GM04504 (cell line): ENCODE measurements at regions not wholly inside any gene's neighbourhood (a gene's known extent, or its start where the extent isn't known, plus 50 kb on each side); places are given as distances from the start of the nearest gene placed in this dataset.
"Not testable (repeated sequence)": the region's sequence is repeated elsewhere in the genome, so short reads cannot be mapped to it uniquely, and the experiment has no call there.

Experiments used
- DNase-seq: peaks from one replicate; pipeline ENCODE4 v3.0.0-alpha.2; 2012; ENCODE audit warnings: low read depth

DNA sequence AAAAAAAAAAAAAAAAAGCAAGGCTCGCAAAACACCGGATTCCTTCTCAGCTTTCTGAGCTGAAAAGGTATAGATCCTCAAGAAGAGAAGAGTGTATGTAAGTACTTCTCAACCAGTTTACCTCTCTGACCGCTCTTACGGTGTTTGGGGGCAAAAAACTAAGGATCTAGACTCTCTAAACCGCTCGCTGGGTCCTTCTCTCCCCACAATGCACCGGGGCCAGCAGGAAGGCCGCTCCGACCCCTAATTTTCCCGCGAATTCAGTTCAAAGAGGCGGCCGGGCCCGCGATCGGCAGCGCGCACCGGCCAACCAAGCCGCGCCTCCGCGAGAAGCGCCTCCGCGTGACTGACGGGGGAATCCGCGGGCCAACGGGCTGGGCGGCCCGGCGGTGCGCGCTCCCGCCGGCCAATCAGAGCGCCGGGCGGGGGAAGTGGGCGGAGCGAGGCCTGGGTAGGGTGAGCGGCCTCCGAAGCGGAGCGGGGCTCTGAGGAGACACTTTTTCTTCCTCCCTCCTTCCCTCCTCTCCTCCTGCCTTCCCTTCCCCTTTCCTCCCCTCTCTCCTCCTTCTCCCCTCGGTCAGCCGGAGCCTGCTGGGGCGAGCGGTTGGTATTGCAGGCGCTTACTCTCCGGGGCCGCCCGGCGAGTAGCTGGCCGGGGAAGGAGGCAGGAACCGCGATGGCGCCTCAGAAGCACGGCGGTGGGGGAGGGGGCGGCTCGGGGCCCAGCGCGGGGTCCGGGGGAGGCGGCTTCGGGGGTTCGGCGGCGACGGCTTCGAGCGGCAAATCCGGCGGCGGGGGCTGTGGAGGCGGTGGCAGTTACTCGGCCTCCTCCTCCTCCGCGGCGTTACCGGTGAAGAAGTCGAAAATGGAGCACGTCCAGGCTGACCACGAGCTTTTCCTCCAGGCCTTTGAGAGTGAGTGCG, 93.0 kb downstream of the CRLF3 start:
- DNase-seq = peak; percentile 26

DNA sequence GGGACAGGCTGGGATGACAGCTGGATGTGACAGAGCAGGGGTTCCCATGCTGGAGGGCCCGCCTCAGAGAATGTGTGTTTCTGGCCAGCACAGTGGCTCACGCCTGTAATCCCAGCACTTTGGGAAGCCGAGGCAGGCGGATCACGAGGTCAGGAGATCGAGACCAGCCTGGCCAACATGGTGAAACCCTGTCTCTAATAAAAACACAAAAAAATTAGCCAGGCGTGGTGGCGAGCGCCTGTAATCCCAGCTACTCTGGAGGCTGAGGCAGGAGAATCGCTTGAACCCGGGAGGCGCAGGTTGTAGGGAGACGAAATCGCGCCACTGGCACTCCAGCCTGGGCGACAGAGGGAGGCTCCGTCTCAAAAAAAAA, 93.7 kb downstream of the CRLF3 start:
- not testable (repeated sequence) for DNase-seq

DNA sequence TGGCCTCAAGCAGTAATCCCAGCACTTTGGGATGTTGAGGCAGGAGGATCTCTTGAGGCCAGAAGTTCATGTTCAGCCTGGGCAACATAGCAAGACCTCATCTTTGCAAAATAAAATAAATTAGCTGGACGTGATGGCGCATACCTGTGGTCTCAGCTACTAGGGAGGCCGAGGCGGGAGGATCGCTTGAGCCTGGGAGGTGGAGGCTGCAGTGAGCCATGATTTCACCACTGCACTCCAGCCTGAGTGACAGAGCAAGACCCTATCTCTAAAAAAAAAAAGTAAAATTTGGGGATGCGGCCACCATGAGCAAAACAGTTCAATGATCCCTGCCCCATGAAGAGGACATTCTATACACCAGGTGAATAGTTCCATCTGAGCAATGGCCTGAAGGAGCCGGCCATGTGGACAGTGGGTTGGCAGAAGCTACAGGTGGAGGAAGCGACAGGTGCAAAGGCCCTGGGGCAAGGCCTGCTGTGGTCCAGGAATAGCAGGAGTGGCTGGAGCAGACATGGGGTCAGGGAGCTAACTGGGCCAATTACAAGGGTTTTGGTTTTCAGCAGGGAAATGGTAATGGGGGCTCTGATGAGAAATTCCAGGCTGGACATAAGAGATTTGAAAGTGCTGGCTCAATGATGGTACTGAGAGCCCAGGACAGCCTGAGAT, 94.2 kb downstream of the CRLF3 start:
- DNase-seq = not testable (repeated sequence)

- not testable (repeated sequence) for DNase-seq
Observed at GRCh38 chr17:30729471-30730170, 94.9 kb downstream of the CRLF3 start.

GRCh38 chr17:30727517-30727916, 97.0 kb downstream of the CRLF3 start:
- DNase-seq = not testable (repeated sequence)

DNA sequence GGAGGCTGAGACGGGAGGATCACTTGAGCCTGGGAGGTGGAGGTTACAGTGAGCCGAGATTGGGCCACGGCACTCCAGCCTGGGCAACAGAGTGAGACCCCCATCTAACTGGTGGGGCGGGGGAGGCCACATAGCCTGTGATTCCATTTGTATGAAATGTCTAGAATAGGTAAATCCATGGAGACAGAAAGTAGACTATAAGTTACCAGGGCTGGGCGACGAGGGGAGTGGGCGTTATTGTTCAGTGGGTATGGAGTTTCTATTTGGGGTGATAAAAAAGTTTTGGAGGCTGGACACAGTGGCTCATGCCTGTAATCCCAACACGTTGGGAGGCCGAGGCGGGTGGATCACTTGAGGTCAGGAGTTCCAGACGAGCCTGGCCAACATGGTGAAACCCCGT, 97.8 kb downstream of the CRLF3 start:
- not testable (repeated sequence) for DNase-seq

DNA sequence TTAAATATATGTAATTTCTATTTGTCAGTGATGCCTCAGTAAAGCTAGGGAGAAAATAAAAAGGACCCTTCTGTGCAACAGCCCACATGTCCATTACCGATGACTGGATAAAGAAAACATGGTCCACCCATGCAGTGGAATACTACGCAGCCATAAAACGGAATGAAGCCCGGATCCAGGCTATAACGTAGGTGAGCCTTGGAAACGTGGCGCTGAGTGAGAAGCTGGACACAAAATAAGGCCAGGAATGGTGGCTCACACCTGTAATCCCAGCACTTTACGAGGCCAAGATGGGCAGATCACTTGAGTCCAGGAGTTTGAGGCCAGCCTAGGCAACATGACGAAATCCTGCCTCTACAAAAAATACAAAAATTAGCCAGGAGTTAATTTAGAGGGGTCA, 98.2 kb downstream of the CRLF3 start:
- not testable (repeated sequence) for DNase-seq

DNA sequence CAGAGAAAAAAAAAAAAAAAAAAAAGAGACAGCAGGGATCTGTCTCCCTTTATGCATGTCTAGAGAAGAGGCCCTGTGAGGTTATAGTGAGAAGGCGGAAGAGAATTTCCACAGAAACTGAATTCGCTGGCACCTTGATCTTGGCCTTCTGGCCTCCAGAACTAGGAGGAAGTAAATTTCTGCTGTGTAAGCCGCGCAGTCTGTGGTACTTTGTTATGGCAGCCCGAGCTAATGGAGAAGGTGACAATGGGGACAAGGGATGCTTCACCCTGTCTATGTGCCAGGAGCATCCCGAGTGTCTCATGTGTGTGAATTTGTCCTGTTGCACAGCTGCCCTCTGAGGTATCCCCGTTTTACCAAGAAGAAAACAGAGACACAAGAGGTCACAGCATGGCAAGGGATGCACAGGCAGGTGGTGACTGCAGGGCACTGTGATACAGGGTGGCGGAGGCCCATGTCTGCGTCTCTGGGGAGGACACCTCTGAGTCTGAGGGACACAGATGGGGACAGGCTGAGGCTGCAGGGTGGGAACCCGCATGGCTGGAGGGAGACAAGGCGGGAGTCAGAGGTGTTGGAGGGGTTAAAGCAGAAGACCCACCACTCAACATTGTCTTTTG, 100.3 kb downstream of the CRLF3 start:
- DNase-seq = not testable (repeated sequence)

- DNase-seq = not testable (repeated sequence)
Observed at GRCh38 chr17:30722114-30722780, 102.2 kb downstream of the CRLF3 start.

- not testable (repeated sequence) for DNase-seq
Observed at GRCh38 chr17:30720971-30721370, 103.5 kb downstream of the CRLF3 start.

GRCh38 chr17:30720013-30720471, 104.5 kb downstream of the CRLF3 start:
- DNase-seq = no peak

GRCh38 chr17:30719131-30719973, 105.1 kb downstream of the CRLF3 start:
- DNase-seq = not testable (repeated sequence)

- DNase-seq = not testable (repeated sequence)
Observed at GRCh38 chr17:30718691-30719090, 105.8 kb downstream of the CRLF3 start.

- not testable (repeated sequence) for DNase-seq
Observed at GRCh38 chr17:30718099-30718447, 106.4 kb downstream of the CRLF3 start.

DNA sequence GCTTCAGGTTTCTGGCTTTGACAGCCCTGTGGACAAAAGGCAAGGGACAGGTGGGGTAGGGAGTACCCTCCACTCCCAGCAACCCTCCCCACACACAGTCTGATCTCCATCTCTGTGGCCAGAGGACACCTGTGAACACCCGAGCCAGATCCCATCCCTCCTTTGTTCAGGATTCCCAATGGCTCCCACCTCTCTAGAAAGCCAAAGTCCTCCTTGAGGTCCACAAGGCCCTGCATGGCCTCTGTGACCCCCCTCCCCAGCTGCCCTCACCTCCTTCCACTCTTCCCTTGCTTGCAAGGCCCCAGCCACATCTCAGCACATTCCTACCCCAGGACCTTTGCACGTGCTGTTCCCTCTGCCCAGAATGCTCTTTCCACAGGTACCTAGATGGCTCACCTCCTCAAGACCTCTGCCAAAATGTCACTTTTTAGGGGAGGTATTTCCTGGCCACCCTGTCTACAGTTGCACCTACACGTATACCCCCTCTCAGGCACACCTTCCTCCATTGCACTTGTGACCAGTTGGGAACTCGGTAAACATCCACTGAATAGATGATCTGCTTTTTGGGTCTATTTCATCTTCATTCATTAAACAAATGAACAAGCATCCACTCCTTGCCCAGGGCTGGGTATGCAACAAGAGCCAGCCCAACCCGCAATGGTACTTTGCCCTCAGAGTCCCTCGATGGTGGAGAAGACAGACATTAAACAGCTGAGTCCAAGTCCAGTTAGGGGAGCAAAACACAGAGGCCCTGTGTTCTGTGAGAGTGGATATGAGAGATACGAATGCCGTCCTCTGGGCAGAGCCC, 107.0 kb downstream of the CRLF3 start:
- no peak for DNase-seq

- no peak for DNase-seq
Observed at GRCh38 chr17:30716461-30717290, 107.8 kb downstream of the CRLF3 start.

DNA sequence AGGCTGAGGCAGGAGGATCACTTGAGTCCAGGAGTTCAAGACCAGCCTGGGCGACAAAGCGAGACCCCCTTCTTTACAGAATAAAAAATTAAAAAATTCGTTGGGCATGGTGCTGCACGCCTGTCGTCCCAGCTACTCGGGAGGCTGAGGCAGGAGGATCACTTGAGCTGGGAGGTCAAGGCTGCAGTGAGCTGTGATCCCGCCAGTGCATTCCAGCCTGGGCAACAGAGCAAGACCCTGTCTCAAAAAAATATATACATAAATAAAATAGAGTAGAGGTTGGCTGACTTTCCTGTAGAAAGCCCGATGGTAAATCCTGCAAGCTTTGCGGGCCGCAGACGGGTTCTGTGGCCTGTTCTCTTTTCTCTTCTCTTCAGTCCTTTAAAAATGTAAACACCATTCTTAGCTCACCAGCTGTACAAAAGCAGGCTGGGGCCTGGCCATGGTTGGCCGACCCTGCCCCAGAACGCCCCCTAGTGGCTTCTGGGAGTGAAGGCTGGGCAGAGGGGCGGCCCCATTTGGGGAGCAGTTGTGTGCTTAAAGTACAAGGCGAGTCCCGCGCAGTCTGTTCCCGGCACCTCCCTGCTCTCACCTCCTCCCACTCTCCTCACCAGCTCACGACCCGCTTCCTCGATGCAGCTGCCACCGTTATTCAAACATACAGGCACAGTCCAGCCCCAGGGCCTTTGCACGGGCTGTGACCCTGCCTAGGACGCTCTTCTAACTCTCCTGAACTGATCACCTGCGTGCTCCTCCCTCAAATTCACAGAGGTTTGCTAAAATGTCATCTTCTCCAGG, 109.5 kb downstream of the CRLF3 start:
- DNase-seq = not testable (repeated sequence)

DNA sequence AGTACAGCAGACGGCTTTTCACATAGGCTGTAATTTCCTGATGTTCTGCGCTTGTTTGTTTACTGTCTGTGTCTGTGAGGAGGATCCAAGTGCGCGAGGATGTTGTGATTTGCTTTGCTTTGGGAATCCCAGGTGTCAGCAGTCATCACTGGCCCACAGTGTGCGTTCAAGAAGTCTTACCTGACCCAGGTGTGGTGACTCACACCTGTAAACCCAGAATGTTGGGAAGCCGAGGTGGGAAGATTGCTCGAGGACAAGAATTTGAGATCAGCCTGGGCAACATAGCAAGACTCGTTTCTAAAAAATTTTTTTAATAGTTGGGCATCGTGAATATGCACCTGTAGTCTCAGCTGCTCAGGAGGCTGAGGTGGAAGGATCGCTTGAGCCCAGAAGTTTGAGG, 110.7 kb downstream of the CRLF3 start:
- DNase-seq = not testable (repeated sequence)
